ENCODE measurements at regions not wholly inside any gene's neighbourhood (a gene's known extent, or its start where the extent isn't known, plus 50 kb on each side); places are given as distances from the start of the nearest gene placed in this dataset.

- FAIRE-seq, result no peak
- TF ChIP-seq, protein P1, sequence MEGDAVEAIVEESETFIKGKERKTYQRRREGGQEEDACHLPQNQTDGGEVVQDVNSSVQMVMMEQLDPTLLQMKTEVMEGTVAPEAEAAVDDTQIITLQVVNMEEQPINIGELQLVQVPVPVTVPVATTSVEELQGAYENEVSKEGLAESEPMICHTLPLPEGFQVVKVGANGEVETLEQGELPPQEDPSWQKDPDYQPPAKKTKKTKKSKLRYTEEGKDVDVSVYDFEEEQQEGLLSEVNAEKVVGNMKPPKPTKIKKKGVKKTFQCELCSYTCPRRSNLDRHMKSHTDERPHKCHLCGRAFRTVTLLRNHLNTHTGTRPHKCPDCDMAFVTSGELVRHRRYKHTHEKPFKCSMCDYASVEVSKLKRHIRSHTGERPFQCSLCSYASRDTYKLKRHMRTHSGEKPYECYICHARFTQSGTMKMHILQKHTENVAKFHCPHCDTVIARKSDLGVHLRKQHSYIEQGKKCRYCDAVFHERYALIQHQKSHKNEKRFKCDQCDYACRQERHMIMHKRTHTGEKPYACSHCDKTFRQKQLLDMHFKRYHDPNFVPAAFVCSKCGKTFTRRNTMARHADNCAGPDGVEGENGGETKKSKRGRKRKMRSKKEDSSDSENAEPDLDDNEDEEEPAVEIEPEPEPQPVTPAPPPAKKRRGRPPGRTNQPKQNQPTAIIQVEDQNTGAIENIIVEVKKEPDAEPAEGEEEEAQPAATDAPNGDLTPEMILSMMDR (IDR thresholded peaks at IDR 0.05; ENCODE audit: insufficient read depth, low read length, severe bottlenecking), result no peak
- no peak for DNase-seq (ENCODE audit: low read depth)
- no peak overlapping the region for H3K4me3 ChIP-seq (ENCODE audit: low read depth, low read length)
- H3K27me3 ChIP-seq (ENCODE audit: control insufficient read depth, insufficient read depth, low read length), result no peaks in the 10 kb centered on the region
- no peaks in the 10 kb centered on the region for H3K36me3 ChIP-seq (ENCODE audit: control insufficient read depth, insufficient read depth, low read length)
Measured at GRCh38 chrX:97846228-97846627, 962.5 kb downstream of the RPA4 start.

GRCh38 chrX:97846718-97847237 lies 963.1 kb downstream of the RPA4 start:
- FAIRE-seq, result no peak

DNA sequence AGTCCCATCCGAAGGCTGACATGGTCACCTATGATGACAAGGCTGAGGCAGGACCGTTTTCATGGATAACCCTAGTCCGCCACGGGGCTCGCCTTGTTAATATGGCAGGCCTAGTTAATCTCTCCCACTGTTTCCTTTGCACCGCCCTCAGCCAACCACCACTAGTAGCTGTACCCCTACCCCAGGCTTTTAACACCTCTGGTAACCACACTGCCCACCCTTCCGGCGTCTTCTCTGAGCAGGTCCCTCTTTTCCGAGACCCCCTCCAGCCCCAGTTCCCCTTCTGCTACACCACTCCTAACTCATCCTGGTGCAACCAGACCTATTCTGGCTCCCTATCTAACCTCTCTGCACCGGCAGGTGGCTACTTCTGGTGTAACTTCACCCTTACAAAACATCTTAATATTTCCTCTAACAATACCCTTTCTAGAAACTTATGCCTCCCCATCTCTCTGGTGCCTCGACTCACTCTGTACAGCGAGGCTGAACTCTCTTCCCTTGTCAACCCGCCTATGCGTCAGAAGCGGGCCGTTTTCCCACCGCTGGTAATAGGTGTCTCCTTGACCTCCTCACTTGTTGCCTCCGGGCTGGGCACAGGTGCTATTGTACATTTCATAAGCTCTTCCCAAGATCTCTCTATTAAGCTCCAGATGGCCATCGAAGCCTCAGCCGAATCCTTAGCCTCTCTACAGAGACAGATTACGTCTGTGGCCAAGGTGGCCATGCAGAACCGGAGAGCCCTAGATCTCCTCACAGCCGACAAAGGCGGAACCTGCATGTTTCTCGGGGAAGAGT lies 964.4 kb downstream of the RPA4 start:
- no peaks in the 10 kb centered on the region for H3K36me3 ChIP-seq (ENCODE audit: control insufficient read depth, insufficient read depth, low read length)
- TF ChIP-seq, protein P1 (IDR thresholded peaks at IDR 0.05; ENCODE audit: insufficient read depth, low read length, severe bottlenecking), result no peak
- no peak for FAIRE-seq
- H3K27me3 ChIP-seq (ENCODE audit: control insufficient read depth, insufficient read depth, low read length), result no peaks in the 10 kb centered on the region
- H3K4me3 ChIP-seq (ENCODE audit: low read depth, low read length), result no peak overlapping the region
- no peak for DNase-seq (ENCODE audit: low read depth)

More at GRCh38 chrX:97846718-97847237, 963.1 kb downstream of the RPA4 start:
- Histone ChIP-seq H3K27me3 (ENCODE audit: control insufficient read depth, insufficient read depth, low read length) (no peaks in the 10 kb centered on the region), H3K4me3 (ENCODE audit: low read depth, low read length) (no peak overlapping the region), H3K36me3 (ENCODE audit: control insufficient read depth, insufficient read depth, low read length) (no peaks in the 10 kb centered on the region)
- no peak for DNase-seq (ENCODE audit: low read depth)
- TF ChIP-seq, protein P1 (IDR thresholded peaks at IDR 0.05; ENCODE audit: insufficient read depth, low read length, severe bottlenecking), result no peak

DNA sequence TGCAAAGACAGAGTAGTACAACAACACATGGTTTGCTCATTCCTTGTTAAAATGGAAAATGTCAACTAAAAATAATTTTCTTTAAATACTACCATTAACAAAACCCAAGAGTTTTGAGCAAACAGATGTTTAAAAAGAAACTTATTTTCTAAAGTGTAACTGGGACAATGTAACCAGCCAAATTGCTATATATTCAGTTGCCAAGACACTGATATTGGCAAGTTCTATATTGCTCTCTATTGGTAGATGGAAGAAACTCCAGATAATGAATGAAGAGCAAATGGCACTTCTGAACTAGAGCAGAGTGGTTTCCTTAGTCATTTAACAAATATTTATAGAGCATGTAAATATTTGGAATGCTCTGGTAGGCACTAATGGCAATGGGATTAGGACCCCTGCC lies 966.2 kb downstream of the RPA4 start:
- FAIRE-seq (no peak), DNase-seq (ENCODE audit: low read depth) (no peak)
- Histone ChIP-seq H3K4me3 (ENCODE audit: low read depth, low read length) (no peak overlapping the region), H3K36me3 (ENCODE audit: control insufficient read depth, insufficient read depth, low read length) (no peaks in the 10 kb centered on the region), H3K27me3 (ENCODE audit: control insufficient read depth, insufficient read depth, low read length) (no peaks in the 10 kb centered on the region)
- TF ChIP-seq, protein P1 (IDR thresholded peaks at IDR 0.05; ENCODE audit: insufficient read depth, low read length, severe bottlenecking), result no peak

DNA sequence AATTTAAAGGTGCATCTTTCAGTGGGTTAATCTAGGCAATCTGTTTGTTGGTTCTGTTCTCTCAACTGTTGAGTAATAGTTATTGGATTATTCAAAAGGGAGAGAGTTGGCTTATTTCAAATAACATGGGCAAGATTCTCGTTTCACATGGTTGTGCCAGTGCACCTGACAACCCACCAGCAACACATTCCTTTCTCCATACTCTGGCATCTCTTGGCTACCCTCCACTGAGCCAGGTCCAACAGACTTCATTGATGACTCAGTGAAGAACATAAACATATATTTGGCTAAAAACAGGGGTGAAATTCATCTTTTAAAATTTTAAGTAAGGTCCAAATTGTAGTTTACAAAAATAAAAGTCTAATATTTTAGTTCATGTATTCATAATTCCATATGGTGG lies 967.2 kb downstream of the RPA4 start:
- TF ChIP-seq, protein P1 (IDR thresholded peaks at IDR 0.05; ENCODE audit: insufficient read depth, low read length, severe bottlenecking), result no peak
- DNase-seq (ENCODE audit: low read depth), result no peak
- no peaks in the 10 kb centered on the region for H3K36me3 ChIP-seq (ENCODE audit: control insufficient read depth, insufficient read depth, low read length)
- FAIRE-seq, result no peak
- no peaks in the 10 kb centered on the region for H3K27me3 ChIP-seq (ENCODE audit: control insufficient read depth, insufficient read depth, low read length)
- H3K4me3 ChIP-seq (ENCODE audit: low read depth, low read length), result no peak overlapping the region
